ENCODE measurements at regions not wholly inside any gene's neighbourhood (a gene's known extent, or its start where the extent isn't known, plus 50 kb on each side); places are given as distances from the start of the nearest gene placed in this dataset.

- Histone ChIP-seq H3K4me2 (ENCODE audit: low read length) (no peak overlapping the region), H3K4me3 (ENCODE audit: insufficient read depth, low read depth, low read length) (no peak overlapping the region), H2AFZ (ENCODE audit: low read depth, low read length) (no peak overlapping the region), H3K36me3 (ENCODE audit: insufficient read depth, low read length) (no peaks in the 10 kb centered on the region), H4K20me1 (ENCODE audit: insufficient read depth, low read length) (no peaks in the 10 kb centered on the region), H3K9ac (ENCODE audit: low read length) (no peak overlapping the region), H3K27me3 (ENCODE audit: insufficient read depth, low read length) (peaks cover 5% of the 10 kb centered on the region), H3K79me2 (ENCODE audit: insufficient read depth, low read length) (no peaks in the 10 kb centered on the region), H3K4me1 (ENCODE audit: insufficient read depth, low read length) (no peaks in the 10 kb centered on the region), H3K27ac (ENCODE audit: low read depth, low read length) (no peak overlapping the region), H3K9me3 (ENCODE audit: insufficient read depth, low read depth, low read length) (no peaks in the 10 kb centered on the region)
- no peak overlapping the region for H3K4me3 Mint-ChIP-seq (ENCODE audit: unreplicated experiment)
- H3K27me3 Mint-ChIP-seq (ENCODE audit: low read depth, unreplicated experiment) = peaks cover 21% of the 10 kb centered on the region
- H3K4me1 Mint-ChIP-seq (ENCODE audit: low read depth, unreplicated experiment) = no peaks in the 10 kb centered on the region
- FAIRE-seq = no peak
- DNase-seq (ENCODE audit: low read depth) = no peak
- H3K27ac Mint-ChIP-seq (ENCODE audit: unreplicated experiment) = no peak overlapping the region
- peaks cover 9% of the 10 kb centered on the region for H3K9me3 Mint-ChIP-seq (ENCODE audit: unreplicated experiment)
- no peaks in the 10 kb centered on the region for H3K36me3 Mint-ChIP-seq (ENCODE audit: low read depth, unreplicated experiment)
- TF ChIP-seq EZH2 (IDR thresholded peaks at IDR 0.05; ENCODE audit: insufficient read depth, low read length) (no peak), CTCF (IDR thresholded peaks at IDR 0.05; ENCODE audit: insufficient read depth, low read depth, low read length) (no peak)
These were observed 116.1 kb upstream of the RAB12 start for GRCh38 chr18:8493141-8493540.

GRCh38 chr18:8496186-8496585 is 113.1 kb upstream of the RAB12 start:
- peaks cover 6% of the 10 kb centered on the region for H3K27me3 ChIP-seq (ENCODE audit: insufficient read depth, low read length)
- H3K79me2 ChIP-seq (ENCODE audit: insufficient read depth, low read length) = no peaks in the 10 kb centered on the region
- H3K9ac ChIP-seq (ENCODE audit: low read length) = no peak overlapping the region
- no peak overlapping the region for H3K27ac ChIP-seq (ENCODE audit: low read depth, low read length)
- H3K27ac Mint-ChIP-seq (ENCODE audit: unreplicated experiment) = no peak overlapping the region
- H4K20me1 ChIP-seq (ENCODE audit: insufficient read depth, low read length) = no peaks in the 10 kb centered on the region
- H3K4me2 ChIP-seq (ENCODE audit: low read length) = no peak overlapping the region
- H3K9me3 ChIP-seq (ENCODE audit: insufficient read depth, low read depth, low read length) = no peaks in the 10 kb centered on the region
- no peaks in the 10 kb centered on the region for H3K36me3 ChIP-seq (ENCODE audit: insufficient read depth, low read length)
- H3K9me3 Mint-ChIP-seq (ENCODE audit: unreplicated experiment) = peaks cover 11% of the 10 kb centered on the region
- H3K4me1 Mint-ChIP-seq (ENCODE audit: low read depth, unreplicated experiment) = no peaks in the 10 kb centered on the region
- no peaks in the 10 kb centered on the region for H3K4me1 ChIP-seq (ENCODE audit: insufficient read depth, low read length)
- no peak overlapping the region for H3K4me3 ChIP-seq (ENCODE audit: insufficient read depth, low read depth, low read length)
- no peak for TF ChIP-seq CTCF (IDR thresholded peaks at IDR 0.05; ENCODE audit: insufficient read depth, low read depth, low read length)
- peaks cover 27% of the 10 kb centered on the region for H3K27me3 Mint-ChIP-seq (ENCODE audit: low read depth, unreplicated experiment)
- no peak for FAIRE-seq
- peak; percentile 31 for DNase-seq (ENCODE audit: low read depth)
- peaks cover 2% of the 10 kb centered on the region for H3K36me3 Mint-ChIP-seq (ENCODE audit: low read depth, unreplicated experiment)
- H2AFZ ChIP-seq (ENCODE audit: low read depth, low read length) = no peak overlapping the region
- H3K4me3 Mint-ChIP-seq (ENCODE audit: unreplicated experiment) = no peak overlapping the region

- FAIRE-seq (no peak), DNase-seq (ENCODE audit: low read depth) (no peak)
- H3K9me3 ChIP-seq (ENCODE audit: insufficient read depth, low read depth, low read length) = no peaks in the 10 kb centered on the region
- peaks cover 11% of the 10 kb centered on the region for H3K9me3 Mint-ChIP-seq (ENCODE audit: unreplicated experiment)
- H3K27me3 ChIP-seq (ENCODE audit: insufficient read depth, low read length) = peaks cover 8% of the 10 kb centered on the region
- H4K20me1 ChIP-seq (ENCODE audit: insufficient read depth, low read length) = no peaks in the 10 kb centered on the region
- no peak overlapping the region for H3K4me2 ChIP-seq (ENCODE audit: low read length)
- no peaks in the 10 kb centered on the region for H3K36me3 ChIP-seq (ENCODE audit: insufficient read depth, low read length)
- H3K27ac Mint-ChIP-seq (ENCODE audit: unreplicated experiment) = no peak overlapping the region
- no peaks in the 10 kb centered on the region for H3K4me1 Mint-ChIP-seq (ENCODE audit: low read depth, unreplicated experiment)
- H3K4me3 Mint-ChIP-seq (ENCODE audit: unreplicated experiment) = no peak overlapping the region
- peaks cover 24% of the 10 kb centered on the region for H3K27me3 Mint-ChIP-seq (ENCODE audit: low read depth, unreplicated experiment)
- H3K79me2 ChIP-seq (ENCODE audit: insufficient read depth, low read length) = no peaks in the 10 kb centered on the region
- no peak for TF ChIP-seq CTCF (IDR thresholded peaks at IDR 0.05; ENCODE audit: insufficient read depth, low read depth, low read length)
- no peak overlapping the region for H3K9ac ChIP-seq (ENCODE audit: low read length)
- no peaks in the 10 kb centered on the region for H3K4me1 ChIP-seq (ENCODE audit: insufficient read depth, low read length)
- H2AFZ ChIP-seq (ENCODE audit: low read depth, low read length) = no peak overlapping the region
- H3K4me3 ChIP-seq (ENCODE audit: insufficient read depth, low read depth, low read length) = no peak overlapping the region
- no peak overlapping the region for H3K27ac ChIP-seq (ENCODE audit: low read depth, low read length)
- peaks cover 2% of the 10 kb centered on the region for H3K36me3 Mint-ChIP-seq (ENCODE audit: low read depth, unreplicated experiment)
These were observed 110.3 kb upstream of the RAB12 start for GRCh38 chr18:8498905-8499304.
